Progenitor cell of endocrine pancreas (in vitro differentiated cells): ENCODE measurements at regions not wholly inside any gene's neighbourhood (a gene's known extent, or its start where the extent isn't known, plus 50 kb on each side); places are given as distances from the start of the nearest gene placed in this dataset.

ENCODE experiments used
- DNase-seq: peaks from one replicate; pipeline ENCODE4 v3.0.0; 2021; ENCODE audit warnings: low spot score; ENCODE audit not compliant: unreplicated experiment
- H3K27ac Mint-ChIP-seq: 2 replicates; pipeline ENCODE4 v1.8.0; 2021; ENCODE audit warnings: mild to moderate bottlenecking, moderate library complexity, mixed read lengths
- H3K27me3 Mint-ChIP-seq: 2 replicates; pipeline ENCODE4 v1.8.0; 2021; ENCODE audit warnings: mixed read lengths
- H3K36me3 Mint-ChIP-seq: 2 replicates; pipeline ENCODE4 v1.8.0; 2022; ENCODE audit warnings: mixed read lengths; ENCODE audit not compliant: insufficient read depth
- H3K4me1 Mint-ChIP-seq: 2 replicates; pipeline ENCODE4 v1.8.0; 2021; ENCODE audit warnings: low read depth, mixed read lengths
- H3K4me3 Mint-ChIP-seq: 2 replicates; pipeline ENCODE4 v1.8.0; 2021; ENCODE audit warnings: low read depth, mild to moderate bottlenecking, moderate library complexity, mixed read lengths
- H3K9me3 Mint-ChIP-seq: 2 replicates; pipeline ENCODE4 v1.8.0; 2021; ENCODE audit warnings: low read depth, mixed read lengths
- TF ChIP-seq, protein P1 (sequence below): fragments of 200-600 bp; sonication (generic); IDR thresholded peaks from one replicate; pipeline ENCODE4 v1.5.0; 2021; ENCODE audit warnings: antibody characterized with exemption, mild to moderate bottlenecking; ENCODE audit not compliant: unreplicated experiment

DNA sequence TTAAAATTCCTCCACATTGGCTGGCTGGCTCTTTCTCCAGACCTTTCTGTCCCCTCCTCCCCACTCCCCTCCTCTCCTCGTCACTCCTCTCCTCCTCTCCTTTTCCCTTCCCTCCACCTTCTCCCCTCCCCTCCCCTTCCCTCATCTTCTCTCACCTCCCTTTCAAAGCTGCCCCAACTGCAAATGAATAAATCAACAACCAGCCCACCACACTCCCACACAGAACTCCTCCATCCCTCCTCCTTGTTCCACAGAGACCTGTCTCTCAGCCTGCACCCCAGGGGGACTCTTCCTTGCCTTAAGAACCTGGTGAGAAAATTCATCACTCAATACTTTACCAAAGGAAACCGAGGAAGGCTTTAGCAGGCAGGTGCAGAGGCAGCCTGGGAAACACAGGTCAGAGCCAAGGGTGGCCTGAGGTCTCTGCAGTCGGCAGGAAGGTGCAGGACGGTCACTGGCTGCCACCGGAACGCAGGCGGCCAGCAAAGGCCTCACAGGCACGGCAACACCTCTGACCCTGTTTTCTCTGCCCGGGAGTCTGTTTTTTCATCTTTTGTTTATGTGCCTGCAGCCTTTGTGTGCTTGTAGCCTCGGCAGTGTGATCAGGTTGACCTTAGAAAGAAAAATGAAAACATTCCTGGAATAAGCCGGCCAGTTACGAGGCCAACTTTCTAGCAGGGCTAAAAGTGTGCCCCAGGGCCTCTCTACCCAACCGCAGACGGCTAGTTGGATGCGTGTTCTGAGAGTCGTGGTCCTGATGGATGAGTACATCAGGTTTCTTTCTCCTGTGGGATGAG, 207.6 kb upstream of the KLF6 start:
- Mint-ChIP-seq H3K27ac (no peak overlapping the region), H3K4me3 (no peak overlapping the region), H3K27me3 (peaks cover 12% of the 10 kb centered on the region), H3K4me1 (peaks cover 12% of the 10 kb centered on the region), H3K36me3 (no peaks in the 10 kb centered on the region), H3K9me3 (no peaks in the 10 kb centered on the region)
- DNase-seq, result no peak
- TF ChIP-seq, protein P1, sequence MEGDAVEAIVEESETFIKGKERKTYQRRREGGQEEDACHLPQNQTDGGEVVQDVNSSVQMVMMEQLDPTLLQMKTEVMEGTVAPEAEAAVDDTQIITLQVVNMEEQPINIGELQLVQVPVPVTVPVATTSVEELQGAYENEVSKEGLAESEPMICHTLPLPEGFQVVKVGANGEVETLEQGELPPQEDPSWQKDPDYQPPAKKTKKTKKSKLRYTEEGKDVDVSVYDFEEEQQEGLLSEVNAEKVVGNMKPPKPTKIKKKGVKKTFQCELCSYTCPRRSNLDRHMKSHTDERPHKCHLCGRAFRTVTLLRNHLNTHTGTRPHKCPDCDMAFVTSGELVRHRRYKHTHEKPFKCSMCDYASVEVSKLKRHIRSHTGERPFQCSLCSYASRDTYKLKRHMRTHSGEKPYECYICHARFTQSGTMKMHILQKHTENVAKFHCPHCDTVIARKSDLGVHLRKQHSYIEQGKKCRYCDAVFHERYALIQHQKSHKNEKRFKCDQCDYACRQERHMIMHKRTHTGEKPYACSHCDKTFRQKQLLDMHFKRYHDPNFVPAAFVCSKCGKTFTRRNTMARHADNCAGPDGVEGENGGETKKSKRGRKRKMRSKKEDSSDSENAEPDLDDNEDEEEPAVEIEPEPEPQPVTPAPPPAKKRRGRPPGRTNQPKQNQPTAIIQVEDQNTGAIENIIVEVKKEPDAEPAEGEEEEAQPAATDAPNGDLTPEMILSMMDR, result no peak

GRCh38 chr10:3990307-3990706, 205.3 kb upstream of the KLF6 start:
- H3K4me1 Mint-ChIP-seq, result peaks cover 14% of the 10 kb centered on the region
- no peak overlapping the region for H3K4me3 Mint-ChIP-seq
- no peaks in the 10 kb centered on the region for H3K36me3 Mint-ChIP-seq
- peaks cover 12% of the 10 kb centered on the region for H3K27me3 Mint-ChIP-seq
- TF ChIP-seq, protein P1, result no peak
- no peaks in the 10 kb centered on the region for H3K9me3 Mint-ChIP-seq
- DNase-seq, result no peak
- no peak overlapping the region for H3K27ac Mint-ChIP-seq

DNA sequence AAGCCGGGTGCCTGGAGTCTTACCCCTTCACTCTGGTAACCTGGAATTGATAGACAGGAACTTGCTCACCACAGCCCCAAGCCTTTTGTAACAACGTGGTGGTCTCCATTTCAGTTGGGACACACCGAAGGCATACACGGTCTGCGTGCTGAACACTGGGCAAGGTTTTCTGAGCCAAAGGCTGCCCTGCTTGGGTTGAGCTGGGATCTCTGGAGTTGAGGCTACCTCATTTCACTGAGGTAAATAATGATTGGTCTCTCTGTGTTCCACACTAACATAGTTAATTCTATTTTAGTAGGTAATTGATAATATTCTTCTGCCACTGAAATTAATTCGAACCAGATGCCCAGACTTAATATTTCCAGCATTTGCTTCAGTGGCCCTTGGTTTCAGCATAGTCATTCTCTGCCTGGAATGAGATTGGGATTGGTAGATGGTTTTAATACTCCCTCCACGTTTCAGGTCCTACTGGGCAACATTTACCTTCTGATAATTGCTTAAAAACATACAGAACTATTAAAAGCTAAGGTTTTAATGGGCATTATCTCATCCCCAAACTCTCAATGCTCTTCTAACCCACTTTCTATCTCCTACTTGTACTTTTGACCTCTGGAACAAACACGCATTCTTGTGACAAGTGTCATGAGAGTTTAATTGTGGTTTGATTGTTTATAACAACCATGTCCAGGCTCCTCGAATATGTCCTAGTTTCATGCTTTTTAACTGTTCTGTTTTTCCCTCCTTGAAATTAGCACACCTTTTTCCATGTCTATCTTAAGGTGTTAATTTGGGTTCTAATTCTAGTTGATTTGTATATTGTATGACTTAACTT, 202.3 kb upstream of the KLF6 start:
- Mint-ChIP-seq H3K4me3 (no peak overlapping the region), H3K36me3 (no peaks in the 10 kb centered on the region), H3K9me3 (peaks cover 4% of the 10 kb centered on the region), H3K27ac (no peak overlapping the region), H3K27me3 (peaks cover 5% of the 10 kb centered on the region), H3K4me1 (peaks cover 10% of the 10 kb centered on the region)
- no peak for DNase-seq
- TF ChIP-seq, protein P1, result no peak

DNA sequence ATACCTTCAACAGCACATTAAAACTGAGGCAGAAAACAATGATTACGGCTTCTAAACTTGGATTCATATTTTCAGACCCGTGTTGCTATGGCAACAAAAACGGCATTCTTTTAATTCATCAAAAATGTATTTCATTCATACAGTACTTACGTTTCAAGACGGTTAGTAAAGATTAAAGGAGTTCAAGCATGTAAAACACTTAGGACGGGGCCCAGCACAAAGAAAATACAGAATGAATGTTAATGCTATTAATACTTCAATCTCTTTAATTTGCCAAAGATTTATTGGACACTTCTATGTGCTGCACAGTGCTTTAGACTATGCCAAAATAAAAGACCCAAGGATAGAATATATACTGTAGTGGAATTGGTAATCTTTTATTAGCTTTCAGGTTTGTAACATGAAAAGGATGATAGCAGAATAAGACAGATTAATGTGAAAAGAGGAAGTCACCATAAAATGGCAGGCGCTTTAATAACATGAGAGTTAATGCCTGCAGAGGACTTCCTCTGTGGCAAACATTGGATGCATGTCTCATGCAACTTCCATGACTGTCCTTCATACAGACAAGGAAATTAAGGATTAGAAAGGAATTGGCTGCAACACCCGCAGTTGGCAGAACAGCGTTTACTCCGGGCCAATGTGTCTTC, 201.6 kb upstream of the KLF6 start:
- H3K4me1 Mint-ChIP-seq, result peaks cover 6% of the 10 kb centered on the region
- H3K27me3 Mint-ChIP-seq, result peaks cover 1% of the 10 kb centered on the region
- H3K9me3 Mint-ChIP-seq, result peaks cover 4% of the 10 kb centered on the region
- H3K4me3 Mint-ChIP-seq, result no peak overlapping the region
- no peak overlapping the region for H3K27ac Mint-ChIP-seq
- TF ChIP-seq, protein P1, result no peak
- H3K36me3 Mint-ChIP-seq, result no peaks in the 10 kb centered on the region
- DNase-seq, result no peak
